Gastrocnemius medialis (tissue), 4 donors: ENCODE measurements at regions not wholly inside any gene's neighbourhood (a gene's known extent, or its start where the extent isn't known, plus 50 kb on each side); places are given as distances from the start of the nearest gene placed in this dataset.

Source experiments
- CTCF ChIP-seq, 5 experiments: fragments of 450-650 bp in 3 of 5; fragments of 200-600 bp in 2 of 5; sonication (generic) in 2 of 5; IDR thresholded peaks in 4 of 5; conservative IDR thresholded peaks in 1 of 5; 1 replicate in 4 of 5; 2 replicates in 1 of 5; pipeline ENCODE4 v1.5.1; 2016 to 2019; ENCODE audit warnings: antibody characterized with exemption in 5 of 5, mild to moderate bottlenecking in 3 of 5, moderate library complexity in 3 of 5
- POLR2A ChIP-seq, 2 donors: fragments of 450-650 bp; IDR thresholded peaks; one replicate each; pipeline ENCODE4 v1.6.1; 2017; ENCODE audit warnings: antibody characterized with exemption in 2 of 2, mild to moderate bottlenecking in 2 of 2, moderate library complexity in 2 of 2

GRCh38 chr6:104010897-104011296, 848.8 kb downstream of the HACE1 start:
- TF ChIP-seq CTCF (IDR thresholded peaks at IDR 0.05 in 4 of 5, conservative IDR thresholded peaks at IDR 0.05 in 1 of 5) (no peak), POLR2A (IDR thresholded peaks at IDR 0.05) (no peak)
